ENCODE measurements at regions not wholly inside any gene's neighbourhood (a gene's known extent, or its start where the extent isn't known, plus 50 kb on each side); places are given as distances from the start of the nearest gene placed in this dataset.

GRCh38 chr10:74765465-74765975 lies 60.9 kb upstream of the KAT6B start:
- no peak for TF ChIP-seq CTCF (IDR thresholded peaks at IDR 0.05)
- TF ChIP-seq EZH2 (IDR thresholded peaks at IDR 0.05), result no peak

Measured in neural progenitor cell (in vitro differentiated cells).